DMS 273 treated with DMSO at 0.1 percent for 48 hours (cell line): ENCODE measurements at regions not wholly inside any gene's neighbourhood (a gene's known extent, or its start where the extent isn't known, plus 50 kb on each side); places are given as distances from the start of the nearest gene placed in this dataset.

Experiments
- DNase-seq: peaks from one replicate; lab custom pipeline; 2025; lab: John Stamatoyannopoulos, UW

GRCh38 chr3:73695841-73696240, 71.1 kb upstream of the PDZRN3 start:
- DNase-seq, result no peak

- no peak for DNase-seq
Observed at GRCh38 chr3:73694983-73695757, 70.4 kb upstream of the PDZRN3 start.

- no peak for DNase-seq
Observed at GRCh38 chr3:73687106-73688004, 62.6 kb upstream of the PDZRN3 start.

GRCh38 chr3:73685061-73685460, 60.3 kb upstream of the PDZRN3 start:
- no peak for DNase-seq

GRCh38 chr3:73683706-73684105, 59.0 kb upstream of the PDZRN3 start:
- DNase-seq, result no peak

- DNase-seq, result no peak
Observed at GRCh38 chr3:73681610-73682009, 56.9 kb upstream of the PDZRN3 start.

- no peak for DNase-seq
Observed at GRCh38 chr3:73681198-73681597, 56.5 kb upstream of the PDZRN3 start.

GRCh38 chr3:73680391-73681095, 55.8 kb upstream of the PDZRN3 start:
- no peak for DNase-seq

GRCh38 chr3:73677336-73678024, 52.7 kb upstream of the PDZRN3 start:
- no peak for DNase-seq
